ENCODE measurements at regions not wholly inside any gene's neighbourhood (a gene's known extent, or its start where the extent isn't known, plus 50 kb on each side); places are given as distances from the start of the nearest gene placed in this dataset.
"Not testable (repeated sequence)": the region's sequence is repeated elsewhere in the genome, so short reads cannot be mapped to it uniquely, and the experiment has no call there.

DNA sequence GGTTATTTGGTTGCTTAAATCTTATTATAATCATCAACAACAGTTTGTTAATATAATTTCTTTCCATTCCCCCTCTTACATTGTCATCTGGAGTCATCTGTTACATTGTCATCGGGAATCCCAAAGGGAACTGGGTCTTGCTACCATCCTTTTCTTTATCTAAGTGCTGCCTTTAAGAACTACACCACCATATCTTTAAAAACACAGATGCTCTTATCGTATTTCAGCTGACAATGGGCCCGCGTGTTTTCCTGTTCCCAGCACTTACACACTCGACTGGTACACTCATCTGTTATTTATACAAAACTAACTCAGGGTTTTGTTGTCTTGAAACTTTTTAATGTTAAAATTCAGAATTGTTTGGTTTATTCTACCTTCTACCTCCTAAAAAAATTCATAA, 256.2 kb upstream of the MGMT start:
- no peak for DNase-seq

DNA sequence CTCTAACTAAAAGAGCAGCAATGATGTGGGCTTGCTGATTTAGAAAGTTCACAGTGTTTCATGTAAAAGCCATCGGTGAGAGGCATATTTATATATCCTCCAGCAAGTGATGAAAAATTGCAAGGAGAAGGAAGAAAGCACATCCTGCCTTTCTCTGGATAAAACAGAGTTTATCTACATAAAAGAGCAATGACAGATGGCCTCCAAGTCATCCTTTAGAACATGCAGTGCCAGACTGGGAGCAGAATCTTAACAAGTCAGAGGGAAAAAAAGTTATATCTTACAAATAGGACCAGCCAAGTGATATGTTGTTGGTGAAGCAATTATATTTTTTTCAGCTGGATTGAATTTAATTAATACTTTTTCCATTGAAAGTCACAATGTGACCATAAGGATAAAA, 253.8 kb upstream of the MGMT start:
- DNase-seq = no peak

DNA sequence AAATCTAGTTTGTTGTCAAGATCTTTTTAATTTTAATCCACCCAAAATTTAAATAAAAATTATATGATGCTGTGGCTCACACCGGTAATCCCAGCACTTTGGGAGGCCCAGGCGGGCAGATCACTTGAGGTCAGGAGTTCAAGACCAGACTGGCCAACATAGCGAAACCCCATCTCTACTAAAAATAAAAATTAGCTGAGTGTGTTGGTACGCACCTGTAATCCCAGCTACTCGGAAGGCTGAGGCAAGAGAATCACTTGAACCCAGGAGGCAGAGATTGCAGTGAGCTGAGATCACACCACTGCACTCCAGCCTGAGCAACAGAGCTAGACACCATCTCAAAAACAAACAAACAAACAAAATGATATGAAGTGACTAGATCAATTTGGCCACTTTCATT, 253.0 kb upstream of the MGMT start:
- not testable (repeated sequence) for DNase-seq

DNA sequence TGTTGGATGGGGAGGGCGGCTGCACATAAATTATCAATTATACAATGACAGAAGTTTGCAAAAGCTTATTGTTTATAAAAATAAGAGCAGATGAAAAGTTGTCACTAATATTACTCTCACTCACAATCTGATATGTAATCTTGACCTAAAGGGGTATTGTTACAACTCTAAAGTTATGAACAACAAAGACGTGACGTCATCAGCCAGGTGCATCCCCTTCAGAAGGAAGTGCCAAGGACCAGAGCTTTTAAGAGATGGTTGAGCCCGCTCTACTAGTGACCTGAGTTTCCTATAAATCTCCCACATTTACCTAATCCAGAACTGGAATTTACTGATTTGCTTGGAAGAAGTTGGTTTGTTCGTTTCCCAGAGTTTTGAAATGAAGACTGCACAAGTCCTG, 247.7 kb upstream of the MGMT start:
- no peak for DNase-seq

DNA sequence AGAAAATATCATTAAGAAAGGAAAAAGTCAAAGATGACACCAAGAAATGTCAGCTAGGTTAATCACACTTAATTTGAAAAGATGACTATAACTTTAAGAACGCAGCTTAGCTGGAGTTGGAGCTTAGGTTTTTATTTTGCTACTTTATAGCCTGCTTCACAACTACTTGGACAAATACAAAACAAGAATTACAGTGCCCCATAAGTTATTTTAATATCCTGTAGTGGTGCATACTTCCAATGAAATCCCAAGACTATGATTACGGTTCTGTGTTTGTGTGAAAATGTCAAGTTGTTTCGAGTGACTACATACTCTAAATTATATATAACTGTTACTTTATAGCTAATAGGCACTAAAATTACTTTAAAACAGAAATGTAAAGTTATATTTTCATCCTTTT, 244.6 kb upstream of the MGMT start:
- DNase-seq = no peak

DNA sequence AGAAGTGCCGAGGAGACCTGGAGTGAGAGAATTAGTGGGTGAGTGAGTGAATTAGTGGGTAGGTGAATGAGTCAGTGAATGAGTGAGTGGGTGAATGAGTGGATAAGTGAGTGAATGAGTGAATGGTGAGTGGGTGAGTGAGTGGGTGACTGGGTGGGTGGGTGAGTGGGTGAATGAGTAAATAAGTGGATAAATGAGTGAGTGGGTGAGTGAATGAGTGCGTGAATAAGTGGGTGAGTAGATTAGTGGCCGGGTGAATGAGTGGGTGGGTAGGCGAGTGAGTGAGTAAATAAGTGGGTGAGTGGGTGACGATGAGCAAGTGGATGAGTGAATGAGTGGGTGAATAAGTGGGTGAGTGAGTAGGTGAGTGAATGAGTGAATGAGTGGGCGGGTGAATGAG, 243.7 kb upstream of the MGMT start:
- DNase-seq = no peak

DNA sequence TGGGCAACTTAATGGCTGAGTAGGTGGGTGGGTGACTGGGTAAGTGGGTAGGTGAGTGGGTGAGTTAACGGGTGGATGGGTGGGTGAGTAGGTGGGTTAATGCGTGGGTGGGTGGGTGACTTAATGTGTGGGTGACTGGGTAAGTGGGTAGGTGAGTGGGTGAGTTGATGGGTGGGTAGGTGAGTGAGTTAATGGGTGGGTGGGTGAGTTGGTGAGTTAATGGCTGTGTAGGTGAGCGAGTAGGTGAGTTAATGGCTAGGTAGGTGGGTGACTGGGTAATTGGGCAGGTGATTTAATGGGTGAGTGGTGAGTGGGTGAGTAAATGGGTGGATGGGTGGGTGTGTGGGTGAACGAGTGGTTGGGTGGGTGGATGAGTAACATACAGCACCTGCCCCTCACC, 243.0 kb upstream of the MGMT start:
- DNase-seq = no peak

DNA sequence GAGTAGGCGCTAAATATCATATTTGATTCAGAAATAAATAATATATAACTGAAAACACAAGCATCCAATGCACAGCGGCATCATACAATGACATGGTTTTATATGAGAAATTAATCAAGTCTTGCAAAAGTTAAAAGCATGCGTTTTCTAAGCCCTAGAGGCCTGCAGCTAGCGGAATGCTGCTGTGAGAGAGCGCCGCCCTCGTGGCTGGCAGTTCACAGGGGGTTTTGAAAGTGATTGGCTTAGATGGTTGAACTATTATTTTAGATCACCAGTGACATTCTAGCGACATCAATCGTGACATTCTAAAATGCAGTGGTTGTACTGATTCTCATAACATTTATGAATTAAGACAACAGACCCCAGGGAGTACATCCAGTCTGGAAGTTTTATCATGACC, 235.2 kb upstream of the MGMT start:
- DNase-seq = no peak

DNA sequence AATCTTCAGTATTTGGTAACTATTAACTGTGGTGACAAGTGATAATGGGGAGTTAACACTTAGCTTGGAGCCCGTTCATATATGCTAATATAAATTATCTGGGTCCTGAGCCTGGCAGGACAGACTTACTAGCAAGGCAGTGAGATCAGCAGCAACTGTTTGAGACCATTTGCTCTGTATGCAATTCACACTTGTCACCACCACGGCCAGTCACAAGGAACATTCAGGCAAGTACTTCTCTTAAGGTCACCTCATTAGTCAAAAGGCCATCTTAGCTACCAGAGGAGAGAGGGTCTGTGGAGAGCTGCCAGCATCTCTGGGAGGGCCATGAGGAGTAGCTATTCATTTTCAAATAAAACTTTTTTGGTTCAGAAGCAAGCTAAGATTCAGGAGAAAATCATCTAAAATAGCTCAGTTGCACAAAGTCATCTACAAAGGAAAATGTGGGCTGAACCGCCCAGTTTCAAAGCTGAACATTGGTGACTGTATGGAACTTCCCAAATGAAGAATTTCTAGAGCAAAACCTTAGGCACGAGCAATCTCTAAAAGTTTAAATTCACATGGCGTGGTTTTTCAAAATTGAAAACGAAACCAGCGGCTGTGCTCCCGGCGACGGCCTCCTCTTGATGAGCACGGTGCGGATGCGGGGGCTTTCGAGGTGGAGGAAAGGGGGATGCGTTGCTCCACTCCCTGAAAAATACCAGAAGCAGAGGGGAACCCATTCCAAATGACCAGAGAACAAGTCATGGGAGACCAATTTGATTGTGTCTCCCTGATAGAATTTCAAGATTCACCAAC, 233.5 kb upstream of the MGMT start:
- peak; percentile 1 for DNase-seq

DNA sequence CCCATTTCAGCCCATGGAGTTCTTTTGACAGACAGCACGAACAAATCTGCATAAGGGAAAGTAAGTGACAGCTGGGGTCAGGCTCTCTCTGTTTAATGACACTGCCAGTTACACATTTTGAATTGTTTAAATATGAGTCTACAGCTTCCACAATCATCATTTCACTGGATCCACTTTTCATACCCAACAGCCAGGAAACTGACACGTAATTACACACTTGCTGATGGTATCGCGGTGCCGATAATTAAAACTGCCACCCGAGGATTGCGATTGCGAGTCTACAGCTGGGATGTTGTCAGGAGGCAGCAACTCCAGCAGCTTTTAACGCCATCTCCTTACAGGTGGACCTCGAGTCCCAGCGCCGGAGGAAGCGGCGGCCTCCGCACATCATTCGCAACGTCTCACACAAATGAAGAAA, 230.8 kb upstream of the MGMT start:
- no peak for DNase-seq

DNA sequence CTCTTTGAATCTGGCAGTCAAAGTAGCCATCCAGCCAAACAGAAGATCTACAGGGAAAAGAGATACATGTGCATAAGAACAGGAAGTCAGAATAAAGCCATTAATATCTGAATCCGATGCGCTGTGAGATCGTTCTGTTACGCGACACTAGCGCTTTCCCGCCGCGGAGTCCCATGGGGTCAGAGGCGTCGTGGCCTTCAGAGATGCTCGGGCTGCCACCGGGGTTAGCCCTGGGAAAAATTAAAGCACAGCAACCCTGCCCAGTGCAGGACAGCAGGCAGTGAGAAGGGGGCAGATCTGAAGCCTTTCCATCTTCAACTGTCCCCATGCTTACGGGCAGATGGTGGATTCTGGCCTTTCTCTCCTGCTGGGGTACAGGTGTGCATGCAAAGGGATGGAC, 225.6 kb upstream of the MGMT start:
- no peak for DNase-seq

DNA sequence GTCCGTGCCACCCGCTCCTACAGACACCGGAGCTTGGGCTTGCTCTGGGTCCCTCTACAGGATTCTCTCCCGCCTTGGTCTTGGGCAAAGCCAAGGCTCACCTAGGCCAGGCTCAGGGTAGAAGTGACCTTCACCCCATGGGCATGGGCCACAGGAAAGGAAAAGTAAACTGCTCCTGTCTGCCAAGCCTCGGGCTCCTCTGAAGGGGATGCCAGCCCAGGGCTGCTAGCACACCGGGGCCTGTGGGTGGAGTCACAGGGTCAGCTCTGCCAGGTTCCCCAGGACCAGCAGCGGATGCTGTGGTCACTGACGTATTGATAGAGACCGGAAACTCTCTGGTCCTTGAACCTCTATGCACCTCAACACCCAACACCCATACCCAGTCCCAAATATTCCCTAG, 222.7 kb upstream of the MGMT start:
- no peak for DNase-seq

DNA sequence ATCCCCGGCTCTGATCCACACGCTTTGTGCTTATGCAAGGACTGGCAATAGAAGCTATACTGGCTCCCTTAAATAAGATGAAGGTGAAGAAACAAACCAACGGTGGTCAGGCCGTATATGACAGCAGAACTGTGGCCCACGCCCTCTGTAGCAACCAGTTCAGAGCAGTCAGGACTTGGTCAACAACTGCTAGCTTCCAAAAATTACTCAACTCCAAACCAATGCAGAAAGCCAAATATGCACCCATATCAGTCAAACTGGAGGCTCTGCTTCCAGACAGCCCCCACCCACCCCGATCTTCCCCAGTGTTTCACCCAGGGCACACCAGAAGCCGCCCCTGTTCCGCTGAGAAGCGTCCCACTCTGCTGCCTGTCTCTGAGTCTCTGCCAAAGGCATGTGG, 222.3 kb upstream of the MGMT start:
- DNase-seq = no peak

DNA sequence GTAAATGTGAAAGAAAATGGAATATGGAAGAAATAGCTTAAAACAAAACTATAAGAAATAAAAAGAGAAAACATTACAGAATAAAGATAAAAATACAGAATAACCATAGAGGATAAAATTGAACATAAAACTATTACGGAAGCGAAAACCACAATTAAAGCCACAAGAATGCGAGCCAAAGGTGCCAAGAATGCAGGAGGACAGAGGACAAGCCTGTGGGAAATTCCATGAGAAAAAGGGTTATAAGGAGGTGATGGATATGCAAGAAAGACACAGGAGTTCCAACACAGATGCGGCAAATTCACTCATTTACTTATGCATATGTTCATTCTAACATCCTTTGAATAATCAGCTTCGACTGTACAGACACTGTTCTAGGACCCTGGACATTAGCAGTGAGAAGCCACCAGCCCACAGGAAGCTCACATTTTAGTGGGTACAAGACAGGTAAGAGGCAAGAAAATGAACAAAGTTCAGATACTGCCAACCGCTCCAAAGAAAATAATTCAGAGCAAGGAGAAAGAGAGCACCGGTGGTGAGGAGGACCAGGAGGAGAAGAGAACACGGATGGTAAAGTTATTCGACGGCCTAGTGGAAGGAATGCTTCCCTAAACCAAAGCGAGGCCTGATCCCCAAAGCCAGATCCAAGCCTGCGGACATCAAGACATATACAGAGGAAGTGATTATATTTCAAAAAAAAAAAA, 213.7 kb upstream of the MGMT start:
- DNase-seq = no peak

DNA sequence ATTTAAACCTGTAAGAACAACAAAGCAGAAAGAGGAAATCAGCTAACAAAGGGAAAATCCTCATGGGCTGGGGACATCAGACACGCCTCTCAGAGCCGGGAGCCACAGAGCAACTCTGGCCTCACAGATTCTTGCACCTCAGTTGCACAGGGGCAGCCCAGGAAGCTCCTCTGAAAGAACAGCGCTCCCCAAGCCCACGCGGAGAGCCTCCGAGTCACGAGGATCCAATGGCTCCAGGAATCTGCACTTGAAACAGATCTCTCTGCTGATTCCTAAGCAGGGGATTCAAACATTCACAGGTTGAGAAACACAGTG, 213.2 kb upstream of the MGMT start:
- DNase-seq = no peak

DNA sequence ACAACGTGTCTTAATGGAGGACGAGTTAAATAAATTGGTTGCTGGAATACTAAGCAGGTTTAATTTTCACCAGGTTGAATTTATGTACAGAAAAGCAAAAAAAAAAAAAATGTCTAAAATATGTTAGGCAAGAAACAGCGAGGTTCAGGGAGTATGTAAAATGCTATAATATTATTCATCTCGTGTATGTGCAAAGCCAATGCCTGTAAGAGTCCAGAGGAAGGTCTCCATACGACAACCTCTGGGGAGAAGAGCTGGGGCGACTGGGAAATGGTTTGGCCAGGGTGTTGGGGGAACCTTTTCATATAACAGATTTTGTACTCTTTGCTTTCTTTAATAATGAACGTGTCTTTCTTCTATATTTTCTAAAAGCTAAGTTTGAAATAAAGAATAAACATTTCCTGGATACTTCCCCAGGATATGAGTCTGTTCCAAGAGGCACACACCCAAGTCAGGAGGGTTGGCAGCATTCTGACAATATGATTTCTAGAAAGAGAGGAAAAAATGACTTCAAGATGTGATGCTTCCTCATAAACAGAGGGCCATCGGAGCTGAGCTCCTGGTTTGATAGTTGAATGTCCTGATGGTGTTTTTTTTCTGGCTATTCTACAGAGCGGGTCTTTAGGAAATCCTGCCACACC, 208.6 kb upstream of the MGMT start:
- DNase-seq = no peak

DNA sequence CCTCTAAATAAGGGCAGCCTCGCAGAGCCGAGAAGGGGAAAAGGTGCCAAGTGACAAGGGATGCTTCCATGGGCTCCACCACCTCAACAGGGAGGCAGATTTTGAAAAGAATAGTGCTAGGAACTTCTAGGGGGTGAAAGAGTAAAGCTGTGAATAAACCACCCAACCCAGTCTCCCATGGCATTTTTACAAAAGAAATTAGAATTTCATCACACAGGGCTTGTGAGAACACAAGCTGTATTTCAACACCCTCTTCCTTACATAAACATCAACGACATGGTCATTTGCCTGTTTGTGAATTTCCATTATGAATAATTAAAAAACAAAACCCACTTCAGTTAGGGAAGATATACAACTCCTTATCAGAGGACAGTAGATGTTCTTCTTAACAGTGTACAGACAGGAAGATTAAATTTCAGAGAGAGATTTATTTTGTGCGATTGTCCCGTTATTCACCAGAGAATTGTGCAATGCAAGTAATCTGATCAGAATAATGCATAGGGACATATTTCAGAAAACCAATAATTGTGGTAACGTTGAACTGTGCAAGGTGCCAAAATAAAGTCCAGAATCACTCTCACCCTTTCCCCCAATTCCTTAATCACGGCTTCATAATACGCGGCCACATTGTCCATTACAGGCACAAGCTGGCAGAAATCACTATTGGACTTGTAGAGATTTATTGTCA, 207.8 kb upstream of the MGMT start:
- DNase-seq = no peak

DNA sequence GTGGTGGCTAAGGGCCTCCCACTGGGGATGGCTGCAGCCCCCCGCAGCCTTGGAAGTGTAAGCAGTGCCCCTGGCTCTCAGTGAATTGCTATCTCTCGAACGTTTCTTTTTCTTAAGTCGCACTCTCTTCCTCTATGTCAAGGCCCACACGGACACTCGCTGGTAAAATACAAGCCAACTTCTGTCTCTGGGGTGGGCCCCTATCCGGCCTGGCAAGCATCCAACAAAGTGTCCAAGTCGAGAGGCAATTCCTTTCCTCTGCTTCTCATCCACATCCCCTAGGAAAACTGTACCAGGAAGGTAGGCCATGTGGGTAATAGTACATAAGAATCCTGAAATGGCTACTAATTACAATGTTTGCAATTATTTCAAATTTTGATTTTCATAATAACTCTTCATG, 194.9 kb upstream of the MGMT start:
- no peak for DNase-seq

DNA sequence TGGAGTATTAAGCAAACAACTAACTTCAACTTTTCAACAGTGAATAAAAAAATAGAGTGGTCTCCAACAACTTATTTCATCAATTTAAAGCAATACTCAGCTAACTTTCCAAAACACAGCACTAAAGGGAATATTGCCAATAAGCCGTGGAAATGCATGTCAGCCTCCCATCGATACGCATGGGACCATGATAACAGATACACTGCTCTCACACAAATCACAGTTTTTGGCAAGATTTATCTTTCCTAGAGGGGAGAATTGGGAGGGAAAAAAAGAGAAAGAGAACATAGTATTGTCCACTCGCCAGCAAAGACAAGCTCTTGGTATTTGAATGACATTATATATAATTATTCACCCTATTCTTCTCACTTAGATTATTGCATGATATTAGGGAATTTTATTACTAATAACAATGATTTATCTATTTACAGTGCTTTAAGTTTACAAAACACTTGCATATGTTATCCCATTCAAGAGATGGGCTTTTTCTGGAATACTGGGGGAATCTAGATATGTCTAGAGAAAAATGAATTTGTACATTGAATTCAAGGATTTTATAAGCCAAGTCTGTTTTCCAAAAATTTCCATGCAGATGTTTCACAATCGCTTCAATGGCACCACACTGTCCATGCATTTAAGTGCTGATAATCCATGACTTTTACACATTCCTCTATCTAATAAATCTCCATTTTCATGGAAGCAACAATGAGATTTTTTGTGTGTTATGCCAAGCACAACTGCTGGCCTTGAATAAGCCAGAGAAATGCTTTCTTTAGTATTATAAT, 194.0 kb upstream of the MGMT start:
- DNase-seq = no peak

DNA sequence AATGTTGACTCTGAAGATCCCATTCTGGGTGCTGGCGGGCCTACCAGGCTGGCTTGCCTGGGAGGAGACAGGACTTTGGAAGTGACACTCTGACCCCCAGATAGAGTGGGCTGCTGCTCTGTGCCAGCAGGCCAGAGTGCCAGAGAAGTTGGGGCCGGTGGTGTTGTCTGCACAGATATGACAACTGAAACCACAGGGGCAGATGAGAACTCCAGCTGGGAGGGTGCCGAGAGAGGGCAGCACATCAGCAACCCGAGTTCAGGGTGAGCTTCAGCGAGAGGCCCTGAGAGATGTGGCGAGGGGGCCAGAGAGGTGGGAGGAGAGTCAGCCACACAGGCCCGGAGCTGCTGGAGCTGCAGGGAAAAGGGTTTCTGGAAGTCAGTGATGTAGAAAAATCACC, 193.2 kb upstream of the MGMT start:
- DNase-seq = no peak

DNA sequence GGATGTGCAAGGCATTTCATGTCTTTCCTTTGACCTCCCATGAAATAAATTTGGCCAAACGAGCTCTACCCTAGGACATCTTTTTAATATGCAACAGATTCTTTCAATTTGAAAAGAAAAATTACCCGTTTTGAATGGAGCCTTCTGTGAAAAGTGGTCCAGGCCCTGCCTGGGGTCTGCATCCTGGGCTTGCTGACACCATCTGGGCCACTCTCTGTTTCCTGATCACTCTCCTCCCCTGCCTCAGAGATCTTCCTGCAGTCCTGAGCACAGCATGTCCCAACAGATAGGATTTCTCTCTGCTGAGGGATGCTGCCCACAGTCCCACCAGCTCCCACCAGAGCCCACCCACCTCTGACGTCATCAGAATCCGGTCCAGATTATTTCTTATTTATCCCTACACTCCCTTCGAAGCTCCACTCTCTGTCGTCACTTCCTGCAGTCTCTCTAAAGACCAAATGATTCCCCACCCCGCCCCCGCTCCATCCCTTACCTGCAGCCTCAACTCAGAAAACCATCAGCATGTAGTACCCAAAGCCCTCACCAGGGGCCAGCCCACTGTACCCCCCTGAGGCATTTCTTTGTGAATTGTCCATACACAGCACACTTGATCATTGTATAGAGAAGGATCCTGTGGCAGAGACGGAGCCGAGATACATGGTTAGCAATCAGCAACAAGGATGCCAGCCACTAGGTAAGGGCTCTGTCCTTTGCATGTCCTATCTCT, 192.1 kb upstream of the MGMT start:
- no peak for DNase-seq

DNA sequence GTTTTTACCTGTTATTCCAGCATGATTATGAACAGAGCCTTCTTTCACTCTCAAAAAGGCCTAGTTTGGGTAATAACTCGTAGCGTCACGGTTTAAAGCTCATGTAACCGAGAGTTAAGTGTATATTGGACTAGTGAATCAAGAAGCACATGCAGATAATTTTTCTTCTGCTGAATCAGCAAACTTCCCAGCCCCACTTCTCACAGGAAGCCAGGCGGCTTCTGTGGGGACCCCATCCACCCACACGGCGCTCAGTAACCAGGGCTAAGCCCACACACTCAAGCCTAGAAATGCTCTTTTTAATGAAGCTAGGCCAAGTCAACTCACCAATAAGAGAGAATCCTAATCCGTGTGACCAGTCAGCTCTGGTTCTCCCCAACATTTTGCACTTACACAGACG, 191.2 kb upstream of the MGMT start:
- DNase-seq = no peak
